IPS-NIHi11 (cell line): ENCODE measurements at regions not wholly inside any gene's neighbourhood (a gene's known extent, or its start where the extent isn't known, plus 50 kb on each side); places are given as distances from the start of the nearest gene placed in this dataset.

Source experiments
- DNase-seq: peaks from one replicate; pipeline ENCODE4 v3.0.0; 2012; ENCODE audit warnings: mixed read lengths, low spot score

- DNase-seq = no peak
Observed at GRCh38 chr14:51307551-51307950, 67.5 kb downstream of the TMX1 start.

DNA sequence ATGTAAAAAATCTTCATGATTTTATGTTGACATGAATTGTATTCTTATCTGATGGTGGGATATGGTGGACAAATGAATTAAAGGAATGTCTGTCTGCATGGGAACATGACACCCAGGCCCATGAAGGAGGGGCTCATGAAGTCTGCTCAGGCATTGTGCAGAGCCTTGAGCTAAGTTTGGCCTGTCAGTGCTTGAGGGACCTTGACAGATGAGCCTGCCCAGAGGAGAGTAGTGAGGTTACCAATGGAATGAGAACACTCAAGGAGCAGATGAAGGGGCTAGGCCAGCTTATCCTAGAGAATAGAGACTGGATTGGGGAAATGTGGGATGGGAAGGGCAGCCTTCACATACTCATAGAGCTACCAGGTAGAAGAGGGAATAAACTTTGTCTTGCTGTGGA lies 68.8 kb downstream of the TMX1 start:
- no peak for DNase-seq

- no peak for DNase-seq
Observed at GRCh38 chr14:51310505-51310944, 70.5 kb downstream of the TMX1 start.

DNA sequence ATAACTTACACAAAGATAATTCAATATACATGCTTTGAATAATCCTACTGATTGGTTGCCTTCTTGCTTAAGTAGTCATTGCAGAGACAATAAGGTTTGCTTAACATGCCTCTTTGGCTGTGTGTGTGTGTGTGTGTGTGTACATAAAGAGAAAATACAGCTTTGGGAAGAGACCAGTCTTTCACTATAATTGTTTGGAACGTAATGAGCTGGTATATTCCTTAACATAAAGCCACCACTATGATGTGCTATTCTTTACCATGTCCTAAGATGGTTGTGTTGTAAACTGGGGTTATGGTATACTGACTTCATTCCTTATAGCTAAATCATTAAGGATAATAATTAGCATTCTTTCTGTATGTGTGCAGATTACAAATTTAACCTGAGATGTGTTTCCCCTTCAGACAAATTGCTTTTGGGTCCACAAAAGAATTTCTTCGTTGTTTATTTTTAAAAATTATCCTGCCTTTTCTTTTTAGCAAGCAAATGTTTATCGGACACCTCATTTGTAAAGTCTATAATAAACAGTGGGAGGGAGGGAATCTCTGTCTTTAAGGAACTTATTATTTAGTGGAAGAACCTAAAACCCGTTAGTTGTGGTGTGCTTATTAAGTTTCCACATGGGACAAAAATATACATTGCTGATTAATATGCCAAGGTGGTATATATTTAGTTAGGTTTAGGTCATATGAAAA lies 74.4 kb downstream of the TMX1 start:
- no peak for DNase-seq

DNA sequence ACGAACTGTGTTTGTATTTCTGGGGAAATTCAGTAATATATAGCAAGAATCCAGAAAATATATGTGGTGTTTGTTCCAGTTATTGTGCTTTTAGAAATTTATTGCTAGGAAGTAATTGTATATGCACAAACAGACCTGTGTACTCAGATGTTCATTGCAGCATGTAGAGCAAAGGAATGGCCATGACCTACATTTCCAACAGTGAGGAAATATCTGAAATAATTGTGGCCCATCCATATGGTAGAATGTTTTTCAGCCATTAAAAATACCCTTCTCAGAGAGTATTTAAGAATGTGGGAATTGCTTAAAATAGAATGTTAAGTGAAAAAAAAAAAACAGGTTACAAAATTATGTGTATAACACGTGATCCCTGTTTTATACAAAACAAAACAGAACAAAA lies 77.3 kb downstream of the TMX1 start:
- no peak for DNase-seq

DNA sequence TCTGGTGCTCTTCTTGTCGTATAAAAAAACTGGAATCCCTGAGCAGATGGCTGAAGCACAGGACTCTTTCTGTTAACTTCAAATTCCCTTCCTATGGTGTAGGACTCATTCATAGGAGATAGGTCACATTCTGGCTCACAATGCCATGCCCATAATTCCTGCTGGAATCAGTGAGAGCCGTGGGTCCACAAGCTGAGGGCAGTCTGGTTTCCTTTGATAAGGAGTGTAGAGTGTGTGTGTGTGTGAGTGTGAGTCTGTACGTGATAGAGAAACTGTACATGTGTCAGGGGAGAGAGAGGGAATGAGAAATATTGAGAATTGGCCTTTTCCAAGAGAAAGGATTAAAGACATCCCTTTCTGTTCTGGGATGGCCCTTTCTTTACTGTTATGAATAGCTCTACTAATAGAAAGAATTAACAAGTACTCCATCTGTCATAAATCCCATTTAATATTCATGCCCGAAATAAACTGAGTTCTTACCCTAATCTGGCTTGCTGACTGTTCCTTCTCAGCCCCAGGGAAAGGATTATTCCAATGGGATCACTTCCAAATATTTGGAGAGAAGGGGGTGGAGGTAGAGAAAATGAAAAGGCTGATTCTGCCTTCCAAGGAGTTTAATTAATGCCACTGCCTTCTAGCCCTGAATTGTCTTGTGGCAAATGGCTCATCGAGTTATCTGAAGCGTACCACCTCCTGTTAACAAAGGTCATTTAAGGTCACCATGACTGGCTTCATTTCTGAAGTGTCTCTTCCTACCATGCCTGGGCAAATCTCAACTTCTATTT lies 79.0 kb downstream of the TMX1 start:
- DNase-seq = no peak

GRCh38 chr14:51321036-51321435 lies 81.0 kb downstream of the TMX1 start:
- no peak for DNase-seq

DNA sequence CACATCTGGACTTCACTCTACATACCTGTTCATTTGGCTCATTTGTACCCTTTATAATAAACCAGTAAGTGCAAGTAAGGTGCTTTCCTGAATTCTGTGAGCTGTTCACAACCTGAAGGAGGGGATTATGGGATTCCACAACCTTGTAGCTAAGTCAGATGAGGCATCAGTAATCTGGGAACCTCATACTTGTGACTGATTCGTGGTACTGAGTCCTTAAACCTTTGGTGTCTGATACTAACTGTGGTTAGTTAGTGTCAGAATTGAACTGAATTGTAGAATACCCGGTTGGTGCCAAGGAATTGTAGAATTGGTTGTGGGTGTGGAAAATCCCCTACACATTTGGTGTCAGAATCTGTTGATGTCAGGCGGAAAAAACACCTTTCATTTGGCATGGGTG lies 83.4 kb downstream of the TMX1 start:
- no peak for DNase-seq

DNA sequence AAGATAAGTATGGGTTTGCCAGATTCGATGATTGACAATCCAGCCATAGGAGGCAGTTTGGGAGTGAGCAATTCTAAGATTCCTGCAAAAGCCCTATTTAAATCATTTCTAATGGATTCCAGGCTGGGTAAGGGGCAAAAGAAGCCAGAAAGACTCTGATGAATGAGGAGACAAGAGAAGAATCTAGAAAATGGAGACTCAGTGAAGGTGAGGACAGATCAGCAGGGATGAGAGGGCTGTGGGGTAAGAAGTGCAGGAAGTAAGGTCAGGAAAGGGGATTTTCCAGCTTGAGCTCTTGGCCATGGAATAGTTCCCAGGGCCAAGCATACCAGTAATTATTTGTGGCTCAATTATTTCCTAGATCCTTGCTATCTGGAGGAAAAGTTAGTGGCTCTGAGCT lies 87.3 kb downstream of the TMX1 start:
- DNase-seq = no peak

- no peak for DNase-seq
Observed at GRCh38 chr14:51328064-51328771, 88.2 kb downstream of the TMX1 start.

DNA sequence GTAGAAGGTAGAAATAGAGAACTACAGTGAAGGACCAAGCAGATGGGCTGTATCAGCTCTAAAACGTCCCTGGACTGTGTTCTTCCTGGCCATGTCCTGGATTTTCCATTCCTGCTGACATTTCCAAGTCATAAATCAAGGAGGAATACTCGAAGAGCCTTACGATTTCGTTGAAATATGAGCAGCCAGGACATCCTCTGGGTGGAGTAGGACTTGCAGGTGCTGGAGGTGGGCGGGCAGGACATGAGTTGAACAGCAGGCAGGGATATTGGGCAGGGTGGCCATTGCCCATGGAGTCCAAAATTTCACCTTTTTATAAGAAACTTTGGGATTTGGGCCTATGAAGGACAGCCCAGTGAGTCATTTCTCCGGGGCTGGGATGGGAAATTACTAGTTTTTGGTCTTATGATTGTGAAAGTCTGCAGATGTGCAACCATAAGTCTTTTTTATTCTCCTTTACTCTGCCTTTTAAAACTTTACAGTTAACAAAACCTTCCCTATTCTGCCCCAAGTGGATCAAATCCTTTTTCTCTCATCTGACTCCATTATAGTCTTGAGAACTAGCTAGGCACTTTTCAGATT lies 88.8 kb downstream of the TMX1 start:
- no peak for DNase-seq

- DNase-seq = no peak
Observed at GRCh38 chr14:51331486-51332367, 91.7 kb downstream of the TMX1 start.

DNA sequence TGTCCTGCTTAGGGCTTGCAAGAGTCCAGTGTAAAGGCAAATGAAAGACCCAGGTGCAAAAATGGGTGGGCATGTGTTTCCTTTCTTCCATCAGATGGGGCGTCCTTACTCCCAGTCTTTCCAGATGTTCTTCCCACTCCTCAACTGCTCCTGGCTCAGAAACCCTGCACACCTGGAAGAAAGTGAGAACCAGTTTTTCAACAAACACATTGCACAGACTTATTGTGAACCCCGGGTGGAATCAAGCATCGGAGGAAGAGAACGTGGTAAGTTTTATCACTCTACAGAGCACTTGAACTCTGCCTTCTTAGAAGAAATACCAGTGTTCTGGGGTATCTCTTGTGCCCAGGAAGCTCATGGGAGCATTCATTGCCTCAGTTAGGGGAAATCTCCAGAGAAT lies 93.3 kb downstream of the TMX1 start:
- no peak for DNase-seq

DNA sequence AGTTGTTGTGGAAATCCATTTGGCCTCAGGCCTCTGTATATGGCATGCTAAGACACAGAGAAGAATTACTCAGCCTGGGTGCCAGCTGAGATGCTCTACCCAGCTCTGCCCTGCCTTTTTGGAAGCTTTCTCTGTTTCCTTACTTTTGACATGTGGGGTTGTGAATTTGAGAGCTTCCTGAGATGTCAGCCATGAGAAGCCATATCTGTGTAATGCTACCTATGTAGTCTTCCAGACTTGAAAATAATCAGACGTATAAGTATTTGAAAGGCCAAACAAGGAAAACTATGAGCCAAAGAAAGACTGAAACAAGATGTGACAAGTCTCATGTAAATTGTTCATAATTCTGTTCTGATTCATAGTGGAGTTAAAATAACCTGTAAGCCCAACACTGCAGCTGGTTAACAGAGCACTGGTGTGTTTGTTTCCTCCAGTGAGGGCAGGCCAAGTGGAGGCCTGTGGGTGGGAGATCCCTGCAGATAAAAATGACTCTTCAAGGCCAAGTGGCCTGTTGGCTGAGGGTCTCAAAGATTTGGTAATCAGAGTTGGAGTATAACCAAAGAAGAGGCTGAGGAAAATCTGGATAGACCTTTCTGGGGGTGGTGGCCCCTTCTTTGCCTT lies 94.0 kb downstream of the TMX1 start:
- no peak for DNase-seq

DNA sequence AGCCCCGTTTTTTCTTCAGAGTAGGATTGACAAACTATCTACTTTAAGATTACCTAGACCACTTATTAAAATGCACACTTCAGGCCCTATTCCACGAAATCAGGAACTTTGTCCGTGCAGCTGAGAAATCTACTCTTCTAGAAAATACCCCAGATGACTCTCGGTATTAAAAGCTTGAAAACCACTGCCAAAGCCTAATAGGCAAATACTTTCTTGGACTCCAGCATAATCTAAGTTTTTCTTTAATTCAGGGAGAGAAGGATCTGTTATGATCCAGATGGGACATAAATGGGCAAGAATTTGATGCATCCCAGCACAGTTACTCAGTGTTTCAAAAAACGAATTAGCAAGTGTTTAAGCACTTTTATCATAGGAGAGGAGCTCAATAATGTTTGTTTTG lies 94.5 kb downstream of the TMX1 start:
- DNase-seq = no peak

GRCh38 chr14:51335531-51335930 lies 95.5 kb downstream of the TMX1 start:
- DNase-seq = no peak

GRCh38 chr14:51335961-51336723 lies 96.1 kb downstream of the TMX1 start:
- DNase-seq = no peak

- DNase-seq = no peak
Observed at GRCh38 chr14:51336734-51337133, 96.7 kb downstream of the TMX1 start.

DNA sequence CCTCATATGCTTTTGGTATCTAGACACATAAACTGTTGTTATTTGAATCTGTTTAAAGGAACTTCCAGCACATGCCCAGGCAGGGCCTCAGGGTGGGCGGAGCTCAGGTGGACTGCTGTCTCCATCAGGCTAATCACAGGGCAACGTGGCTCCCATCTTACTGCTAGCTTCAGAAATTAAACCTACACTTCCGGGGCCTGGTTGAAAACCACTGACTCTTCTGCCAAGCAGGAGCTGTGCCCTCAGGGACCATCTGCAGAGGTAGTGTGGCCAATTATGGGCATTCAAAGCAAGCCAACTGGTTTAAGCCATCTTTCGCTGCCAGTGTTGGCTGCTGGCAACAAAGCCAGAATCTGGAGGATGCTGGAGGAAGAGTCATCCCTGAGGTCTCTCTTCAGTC lies 97.5 kb downstream of the TMX1 start:
- no peak for DNase-seq

- DNase-seq = no peak
Observed at GRCh38 chr14:51341338-51341737, 101.3 kb downstream of the TMX1 start.
